ENCODE measurements at regions not wholly inside any gene's neighbourhood (a gene's known extent, or its start where the extent isn't known, plus 50 kb on each side); places are given as distances from the start of the nearest gene placed in this dataset.

- DNase-seq (ENCODE audit: low read depth) = no peak
- Histone ChIP-seq H3K27me3 (ENCODE audit: control insufficient read depth, insufficient read depth, low read length) (no peaks in the 10 kb centered on the region), H3K36me3 (ENCODE audit: control insufficient read depth, insufficient read depth, low read length) (no peaks in the 10 kb centered on the region), H3K4me3 (ENCODE audit: low read depth, low read length) (no peak overlapping the region)
- no peak for TF ChIP-seq CTCF (IDR thresholded peaks at IDR 0.05; ENCODE audit: insufficient read depth, low read length, poor library complexity, severe bottlenecking)
Measured at GRCh38 chr13:53357582-53357981, 329.0 kb downstream of the OLFM4 start.

- H3K36me3 ChIP-seq (ENCODE audit: control insufficient read depth, insufficient read depth, low read length) = no peaks in the 10 kb centered on the region
- no peak for TF ChIP-seq CTCF (IDR thresholded peaks at IDR 0.05; ENCODE audit: insufficient read depth, low read length, poor library complexity, severe bottlenecking)
- no peak for DNase-seq (ENCODE audit: low read depth)
- no peaks in the 10 kb centered on the region for H3K27me3 ChIP-seq (ENCODE audit: control insufficient read depth, insufficient read depth, low read length)
- H3K4me3 ChIP-seq (ENCODE audit: low read depth, low read length) = no peak overlapping the region
Measured at GRCh38 chr13:53368948-53369347, 340.3 kb downstream of the OLFM4 start.

- TF ChIP-seq CTCF (IDR thresholded peaks at IDR 0.05; ENCODE audit: insufficient read depth, low read length, poor library complexity, severe bottlenecking) = no peak
- Histone ChIP-seq H3K27me3 (ENCODE audit: control insufficient read depth, insufficient read depth, low read length) (no peaks in the 10 kb centered on the region), H3K4me3 (ENCODE audit: low read depth, low read length) (no peak overlapping the region), H3K36me3 (ENCODE audit: control insufficient read depth, insufficient read depth, low read length) (no peaks in the 10 kb centered on the region)
- DNase-seq (ENCODE audit: low read depth) = no peak
Measured at GRCh38 chr13:53379485-53379884, 350.9 kb downstream of the OLFM4 start.

GRCh38 chr13:53382008-53382407 lies 353.4 kb downstream of the OLFM4 start:
- DNase-seq (ENCODE audit: low read depth) = no peak
- no peaks in the 10 kb centered on the region for H3K27me3 ChIP-seq (ENCODE audit: control insufficient read depth, insufficient read depth, low read length)
- TF ChIP-seq CTCF (IDR thresholded peaks at IDR 0.05; ENCODE audit: insufficient read depth, low read length, poor library complexity, severe bottlenecking) = no peak
- H3K4me3 ChIP-seq (ENCODE audit: low read depth, low read length) = no peak overlapping the region
- no peaks in the 10 kb centered on the region for H3K36me3 ChIP-seq (ENCODE audit: control insufficient read depth, insufficient read depth, low read length)

GRCh38 chr13:53398051-53398450 lies 369.4 kb downstream of the OLFM4 start:
- TF ChIP-seq CTCF (IDR thresholded peaks at IDR 0.05; ENCODE audit: insufficient read depth, low read length, poor library complexity, severe bottlenecking) = no peak
- no peak overlapping the region for H3K4me3 ChIP-seq (ENCODE audit: low read depth, low read length)
- H3K36me3 ChIP-seq (ENCODE audit: control insufficient read depth, insufficient read depth, low read length) = no peaks in the 10 kb centered on the region
- H3K27me3 ChIP-seq (ENCODE audit: control insufficient read depth, insufficient read depth, low read length) = no peaks in the 10 kb centered on the region
- DNase-seq (ENCODE audit: low read depth) = no peak

- DNase-seq (ENCODE audit: low read depth) = no peak
- no peaks in the 10 kb centered on the region for H3K27me3 ChIP-seq (ENCODE audit: control insufficient read depth, insufficient read depth, low read length)
- no peaks in the 10 kb centered on the region for H3K36me3 ChIP-seq (ENCODE audit: control insufficient read depth, insufficient read depth, low read length)
- TF ChIP-seq CTCF (IDR thresholded peaks at IDR 0.05; ENCODE audit: insufficient read depth, low read length, poor library complexity, severe bottlenecking) = no peak
- no peak overlapping the region for H3K4me3 ChIP-seq (ENCODE audit: low read depth, low read length)
Measured at GRCh38 chr13:53405616-53406015, 377.0 kb downstream of the OLFM4 start.
